Karpas-422 (cell line): ENCODE measurements at regions not wholly inside any gene's neighbourhood (a gene's known extent, or its start where the extent isn't known, plus 50 kb on each side); places are given as distances from the start of the nearest gene placed in this dataset.

Source experiments
- DNase-seq: peaks from one replicate; pipeline ENCODE4 v3.0.0-alpha.2; 2015
- H2AFZ ChIP-seq: fragments of 200-600 bp; sonication (generic); 2 replicates; pipeline ENCODE4 v1.6.1; 2014; ENCODE audit warnings: antibody characterized with exemption, low read length, mixed read lengths
- H3K27ac ChIP-seq: fragments of 200-600 bp; sonication (generic); 2 replicates; pipeline ENCODE4 v1.5.1; 2014; ENCODE audit warnings: mild to moderate bottlenecking, low read length, moderate library complexity
- H3K27me3 ChIP-seq: fragments of 200-600 bp; sonication (generic); 2 replicates; pipeline ENCODE4 v1.6.1; 2014; ENCODE audit warnings: low read length, mixed read lengths
- H3K36me3 ChIP-seq: fragments of 200-600 bp; sonication (generic); 2 replicates; pipeline ENCODE4 v1.6.1; 2014; ENCODE audit warnings: low read length, mixed read lengths; ENCODE audit not compliant: insufficient read depth
- H3K4me1 ChIP-seq: fragments of 200-600 bp; sonication (generic); 2 replicates; pipeline ENCODE4 v1.6.1; 2014; ENCODE audit warnings: mild to moderate bottlenecking, low read length, mixed read lengths
- H3K4me2 ChIP-seq: fragments of 200-600 bp; sonication (generic); 2 replicates; pipeline ENCODE4 v1.6.1; 2014; ENCODE audit warnings: low read length, low read depth, mild to moderate bottlenecking; ENCODE audit not compliant: poor library complexity, severe bottlenecking
- H3K4me3 ChIP-seq: fragments of 200-600 bp; sonication (generic); 2 replicates; pipeline ENCODE4 v1.5.1; 2014; ENCODE audit warnings: mild to moderate bottlenecking, antibody characterized with exemption, low read length, mixed read lengths
- H3K79me2 ChIP-seq: fragments of 200-600 bp; sonication (generic); 2 replicates; pipeline ENCODE4 v1.6.1; 2014; ENCODE audit warnings: mild to moderate bottlenecking, low read length, mixed read lengths
- H3K9ac ChIP-seq: fragments of 200-600 bp; sonication (generic); 2 replicates; pipeline ENCODE4 v1.6.0; 2014; ENCODE audit warnings: low read length
- H3K9me2 ChIP-seq: fragments of 200-600 bp; sonication (generic), shearing (Covaris generic); replicated peaks from 2 replicates; pipeline ENCODE4 v1.6.0; 2014; ENCODE audit warnings: mild to moderate bottlenecking, low read length, moderate library complexity; ENCODE audit not compliant: insufficient read depth
- H3K9me3 ChIP-seq: fragments of 300-700, 200-600 bp; sonication (generic); 2 replicates; pipeline ENCODE4 v1.6.1; 2014; ENCODE audit warnings: low read length, mixed read lengths
- H4K20me1 ChIP-seq: fragments of 200-600 bp; sonication (generic); 2 replicates; pipeline ENCODE4 v1.6.1; 2014; ENCODE audit warnings: mild to moderate bottlenecking, antibody characterized with exemption, low read length, low read depth; ENCODE audit not compliant: insufficient read depth

- DNase-seq: no peak
- H3K9me2 ChIP-seq: no peaks in the 10 kb centered on the region
- H3K9me3 ChIP-seq: no peaks in the 10 kb centered on the region
- H3K4me1 ChIP-seq: no peaks in the 10 kb centered on the region
- no peak overlapping the region for H3K9ac ChIP-seq
- no peaks in the 10 kb centered on the region for H4K20me1 ChIP-seq
- H3K4me3 ChIP-seq: no peak overlapping the region
- H3K79me2 ChIP-seq: no peaks in the 10 kb centered on the region
- no peak overlapping the region for H3K4me2 ChIP-seq
- H3K27me3 ChIP-seq: no peaks in the 10 kb centered on the region
- H2AFZ ChIP-seq: no peak overlapping the region
- no peak overlapping the region for H3K27ac ChIP-seq
- no peaks in the 10 kb centered on the region for H3K36me3 ChIP-seq
Measured at GRCh38 chr5:57042524-57042931, 90.6 kb upstream of the MIER3 start.

GRCh38 chr5:57054135-57054534, 102.2 kb upstream of the MIER3 start:
- no peaks in the 10 kb centered on the region for H4K20me1 ChIP-seq
- no peak overlapping the region for H3K9ac ChIP-seq
- H3K9me3 ChIP-seq: no peaks in the 10 kb centered on the region
- H3K27me3 ChIP-seq: no peaks in the 10 kb centered on the region
- no peak overlapping the region for H2AFZ ChIP-seq
- no peak overlapping the region for H3K27ac ChIP-seq
- no peak for DNase-seq
- no peak overlapping the region for H3K4me2 ChIP-seq
- no peaks in the 10 kb centered on the region for H3K4me1 ChIP-seq
- no peaks in the 10 kb centered on the region for H3K79me2 ChIP-seq
- H3K4me3 ChIP-seq: no peak overlapping the region
- H3K9me2 ChIP-seq: no peaks in the 10 kb centered on the region
- no peaks in the 10 kb centered on the region for H3K36me3 ChIP-seq

GRCh38 chr5:57054671-57055070, 102.7 kb upstream of the MIER3 start:
- Histone ChIP-seq H3K79me2 (no peaks in the 10 kb centered on the region), H2AFZ (no peak overlapping the region), H3K27me3 (no peaks in the 10 kb centered on the region), H3K36me3 (no peaks in the 10 kb centered on the region), H3K4me1 (no peaks in the 10 kb centered on the region), H4K20me1 (no peaks in the 10 kb centered on the region), H3K9ac (no peak overlapping the region), H3K9me3 (no peaks in the 10 kb centered on the region), H3K9me2 (no peaks in the 10 kb centered on the region), H3K27ac (no peak overlapping the region), H3K4me3 (no peak overlapping the region), H3K4me2 (no peak overlapping the region)
- DNase-seq: no peak

GRCh38 chr5:57055731-57056130, 103.8 kb upstream of the MIER3 start:
- Histone ChIP-seq H3K4me1 (no peaks in the 10 kb centered on the region), H3K9me2 (no peaks in the 10 kb centered on the region), H3K36me3 (no peaks in the 10 kb centered on the region), H3K27ac (no peak overlapping the region), H3K4me2 (no peak overlapping the region), H3K9me3 (no peaks in the 10 kb centered on the region), H3K79me2 (no peaks in the 10 kb centered on the region), H3K27me3 (no peaks in the 10 kb centered on the region), H3K4me3 (no peak overlapping the region), H4K20me1 (no peaks in the 10 kb centered on the region), H3K9ac (no peak overlapping the region), H2AFZ (no peak overlapping the region)
- DNase-seq: no peak

- Histone ChIP-seq H3K27ac (no peak overlapping the region), H3K4me3 (no peak overlapping the region), H3K9me3 (no peaks in the 10 kb centered on the region), H3K36me3 (no peaks in the 10 kb centered on the region), H4K20me1 (no peaks in the 10 kb centered on the region), H3K4me2 (no peak overlapping the region), H3K79me2 (no peaks in the 10 kb centered on the region), H3K9ac (no peak overlapping the region), H3K9me2 (no peaks in the 10 kb centered on the region), H2AFZ (no peak overlapping the region), H3K4me1 (no peaks in the 10 kb centered on the region), H3K27me3 (0 out of 2 replicates have a peak, but pooled peaks cover 3% of the 10 kb centered on the region)
- no peak for DNase-seq
Measured at GRCh38 chr5:57063773-57064172, 110.1 kb upstream of the GPBP1 start.

GRCh38 chr5:57066924-57067596, 106.8 kb upstream of the GPBP1 start:
- 0 out of 2 replicates have a peak, but pooled peaks cover 3% of the 10 kb centered on the region for H3K27me3 ChIP-seq
- H3K79me2 ChIP-seq: no peaks in the 10 kb centered on the region
- H3K4me1 ChIP-seq: no peaks in the 10 kb centered on the region
- 0 out of 2 replicates have a peak, but pooled peaks cover 3% of the 10 kb centered on the region for H3K9me3 ChIP-seq
- no peak for DNase-seq
- H3K36me3 ChIP-seq: no peaks in the 10 kb centered on the region
- no peak overlapping the region for H2AFZ ChIP-seq
- H3K4me2 ChIP-seq: no peak overlapping the region
- H3K4me3 ChIP-seq: no peak overlapping the region
- H3K9me2 ChIP-seq: no peaks in the 10 kb centered on the region
- H3K9ac ChIP-seq: no peak overlapping the region
- H3K27ac ChIP-seq: no peak overlapping the region
- H4K20me1 ChIP-seq: no peaks in the 10 kb centered on the region

- Histone ChIP-seq H4K20me1 (no peaks in the 10 kb centered on the region), H3K4me2 (no peak overlapping the region), H3K9me2 (no peaks in the 10 kb centered on the region), H3K79me2 (no peaks in the 10 kb centered on the region), H3K36me3 (no peaks in the 10 kb centered on the region), H3K9ac (no peak overlapping the region), H3K4me1 (no peaks in the 10 kb centered on the region), H3K4me3 (no peak overlapping the region), H3K27ac (no peak overlapping the region), H2AFZ (no peak overlapping the region), H3K27me3 (0 out of 2 replicates have a peak, but pooled peaks cover 3% of the 10 kb centered on the region), H3K9me3 (0 out of 2 replicates have a peak, but pooled peaks cover 3% of the 10 kb centered on the region)
- DNase-seq: no peak
Measured at GRCh38 chr5:57067597-57067924, 106.3 kb upstream of the GPBP1 start.

- Histone ChIP-seq H3K4me2 (no peak overlapping the region), H3K9me3 (0 out of 2 replicates have a peak, but pooled peaks cover 3% of the 10 kb centered on the region), H3K4me3 (no peak overlapping the region), H3K27ac (no peak overlapping the region), H3K4me1 (no peaks in the 10 kb centered on the region), H3K9me2 (no peaks in the 10 kb centered on the region), H3K36me3 (no peaks in the 10 kb centered on the region), H4K20me1 (no peaks in the 10 kb centered on the region), H3K79me2 (no peaks in the 10 kb centered on the region), H2AFZ (no peak overlapping the region), H3K27me3 (0 out of 2 replicates have a peak, but pooled peaks cover 3% of the 10 kb centered on the region), H3K9ac (no peak overlapping the region)
- DNase-seq: no peak
Measured at GRCh38 chr5:57069115-57069835, 104.6 kb upstream of the GPBP1 start.
